ENCODE measurements at regions not wholly inside any gene's neighbourhood (a gene's known extent, or its start where the extent isn't known, plus 50 kb on each side); places are given as distances from the start of the nearest gene placed in this dataset.

DNA sequence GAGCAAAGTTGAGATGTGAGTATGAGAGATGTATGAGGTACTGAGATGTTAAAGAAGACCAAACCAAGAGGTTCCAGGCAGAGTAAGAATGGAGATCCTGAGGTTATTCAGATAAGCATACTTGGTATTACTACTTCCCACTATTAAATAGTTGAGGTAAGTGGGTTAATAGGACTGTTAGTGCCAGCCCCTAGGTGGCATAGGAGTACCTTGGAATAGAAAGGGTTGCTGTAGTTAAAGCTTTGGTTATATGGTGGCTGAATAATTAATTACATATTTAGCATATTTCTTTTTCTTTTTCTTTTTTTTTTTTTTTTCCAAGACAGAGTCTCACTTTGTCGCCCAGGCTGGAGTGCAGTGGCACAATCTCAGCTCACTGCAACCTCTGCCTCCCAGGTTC, 397.9 kb upstream of the TMPRSS15 start:
- no peaks in the 10 kb centered on the region for H3K36me3 ChIP-seq (ENCODE audit: control insufficient read depth, insufficient read depth, low read length)
- no peak overlapping the region for H3K4me3 ChIP-seq (replicated peaks; ENCODE audit: low read depth, low read length)
- DNase-seq (ENCODE audit: extremely low read depth, insufficient read length) = no peak
- TF ChIP-seq, protein P1, sequence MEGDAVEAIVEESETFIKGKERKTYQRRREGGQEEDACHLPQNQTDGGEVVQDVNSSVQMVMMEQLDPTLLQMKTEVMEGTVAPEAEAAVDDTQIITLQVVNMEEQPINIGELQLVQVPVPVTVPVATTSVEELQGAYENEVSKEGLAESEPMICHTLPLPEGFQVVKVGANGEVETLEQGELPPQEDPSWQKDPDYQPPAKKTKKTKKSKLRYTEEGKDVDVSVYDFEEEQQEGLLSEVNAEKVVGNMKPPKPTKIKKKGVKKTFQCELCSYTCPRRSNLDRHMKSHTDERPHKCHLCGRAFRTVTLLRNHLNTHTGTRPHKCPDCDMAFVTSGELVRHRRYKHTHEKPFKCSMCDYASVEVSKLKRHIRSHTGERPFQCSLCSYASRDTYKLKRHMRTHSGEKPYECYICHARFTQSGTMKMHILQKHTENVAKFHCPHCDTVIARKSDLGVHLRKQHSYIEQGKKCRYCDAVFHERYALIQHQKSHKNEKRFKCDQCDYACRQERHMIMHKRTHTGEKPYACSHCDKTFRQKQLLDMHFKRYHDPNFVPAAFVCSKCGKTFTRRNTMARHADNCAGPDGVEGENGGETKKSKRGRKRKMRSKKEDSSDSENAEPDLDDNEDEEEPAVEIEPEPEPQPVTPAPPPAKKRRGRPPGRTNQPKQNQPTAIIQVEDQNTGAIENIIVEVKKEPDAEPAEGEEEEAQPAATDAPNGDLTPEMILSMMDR (IDR thresholded peaks at IDR 0.05; ENCODE audit: insufficient read depth, low read length, poor library complexity, severe bottlenecking) = no peak
- H3K27me3 ChIP-seq (replicated peaks; ENCODE audit: control insufficient read depth, insufficient read depth, low read length) = no peaks in the 10 kb centered on the region

DNA sequence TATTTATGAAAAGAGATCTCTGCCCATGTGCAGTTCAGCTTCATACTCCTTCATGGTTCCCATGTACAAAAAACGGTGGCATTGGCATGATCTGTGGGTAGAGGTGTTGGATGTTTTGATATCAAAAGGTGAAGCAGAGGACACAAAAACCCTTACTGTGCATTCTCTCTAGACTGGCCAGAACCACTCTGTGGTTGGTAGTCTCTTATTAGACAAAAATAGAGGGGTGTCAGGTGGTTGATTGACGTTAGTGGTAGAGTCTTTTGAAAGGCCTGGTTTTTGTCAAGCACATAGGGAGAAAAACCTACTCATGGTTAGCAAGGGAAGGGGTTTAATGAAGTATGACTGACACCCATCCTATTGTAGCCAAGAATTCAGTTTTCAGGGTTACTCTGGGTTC, 400.0 kb upstream of the TMPRSS15 start:
- Histone ChIP-seq H3K4me3 (replicated peaks; ENCODE audit: low read depth, low read length) (no peak overlapping the region), H3K36me3 (ENCODE audit: control insufficient read depth, insufficient read depth, low read length) (no peaks in the 10 kb centered on the region), H3K27me3 (replicated peaks; ENCODE audit: control insufficient read depth, insufficient read depth, low read length) (no peaks in the 10 kb centered on the region)
- TF ChIP-seq, protein P1 (IDR thresholded peaks at IDR 0.05; ENCODE audit: insufficient read depth, low read length, poor library complexity, severe bottlenecking) = no peak
- DNase-seq (ENCODE audit: extremely low read depth, insufficient read length) = no peak

DNA sequence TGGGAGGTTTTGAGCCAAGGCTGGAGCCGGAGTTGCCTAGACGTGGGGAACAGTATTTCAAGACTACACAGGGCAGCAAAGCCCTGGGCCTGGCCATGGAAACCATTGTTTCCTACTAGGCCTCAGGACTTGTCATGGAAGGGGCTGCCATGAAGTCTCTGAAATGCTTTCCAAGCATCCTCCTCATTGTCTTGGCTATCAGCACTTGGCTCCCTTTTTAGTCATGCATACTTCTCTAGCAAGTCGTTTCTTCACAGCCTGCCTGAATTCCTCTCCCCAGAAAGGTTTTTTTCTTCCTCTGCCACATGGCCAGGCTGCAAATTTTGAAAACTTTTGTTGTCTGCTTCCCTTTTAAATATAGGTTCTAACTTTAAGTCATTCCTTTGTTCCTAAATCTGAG, 406.6 kb upstream of the TMPRSS15 start:
- H3K36me3 ChIP-seq (ENCODE audit: control insufficient read depth, insufficient read depth, low read length) = no peaks in the 10 kb centered on the region
- no peak overlapping the region for H3K4me3 ChIP-seq (replicated peaks; ENCODE audit: low read depth, low read length)
- no peaks in the 10 kb centered on the region for H3K27me3 ChIP-seq (replicated peaks; ENCODE audit: control insufficient read depth, insufficient read depth, low read length)
- TF ChIP-seq, protein P1 (IDR thresholded peaks at IDR 0.05; ENCODE audit: insufficient read depth, low read length, poor library complexity, severe bottlenecking) = no peak
- DNase-seq (ENCODE audit: extremely low read depth, insufficient read length) = no peak

DNA sequence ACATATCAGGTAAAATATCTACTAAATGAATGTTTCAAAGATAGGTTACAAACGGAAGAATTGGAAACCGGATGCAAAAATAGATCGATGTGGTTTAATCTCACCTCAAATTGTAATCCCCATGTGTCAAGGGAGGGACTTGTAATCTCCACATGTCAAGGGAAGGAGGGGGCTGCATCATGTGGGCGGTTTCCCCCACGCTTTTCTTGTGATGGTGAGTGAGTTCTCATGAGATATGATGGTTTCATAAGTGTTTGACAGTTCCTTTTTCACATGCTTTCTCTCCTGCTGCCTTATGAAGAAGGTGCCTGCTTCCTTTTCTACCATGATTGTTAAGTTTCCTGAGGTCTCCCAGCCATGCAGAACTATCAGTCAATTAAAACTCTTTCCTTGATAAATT, 408.7 kb upstream of the TMPRSS15 start:
- H3K36me3 ChIP-seq (ENCODE audit: control insufficient read depth, insufficient read depth, low read length) = no peaks in the 10 kb centered on the region
- TF ChIP-seq, protein P1 (IDR thresholded peaks at IDR 0.05; ENCODE audit: insufficient read depth, low read length, poor library complexity, severe bottlenecking) = no peak
- H3K4me3 ChIP-seq (replicated peaks; ENCODE audit: low read depth, low read length) = no peak overlapping the region
- H3K27me3 ChIP-seq (replicated peaks; ENCODE audit: control insufficient read depth, insufficient read depth, low read length) = no peaks in the 10 kb centered on the region
- no peak for DNase-seq (ENCODE audit: extremely low read depth, insufficient read length)

DNA sequence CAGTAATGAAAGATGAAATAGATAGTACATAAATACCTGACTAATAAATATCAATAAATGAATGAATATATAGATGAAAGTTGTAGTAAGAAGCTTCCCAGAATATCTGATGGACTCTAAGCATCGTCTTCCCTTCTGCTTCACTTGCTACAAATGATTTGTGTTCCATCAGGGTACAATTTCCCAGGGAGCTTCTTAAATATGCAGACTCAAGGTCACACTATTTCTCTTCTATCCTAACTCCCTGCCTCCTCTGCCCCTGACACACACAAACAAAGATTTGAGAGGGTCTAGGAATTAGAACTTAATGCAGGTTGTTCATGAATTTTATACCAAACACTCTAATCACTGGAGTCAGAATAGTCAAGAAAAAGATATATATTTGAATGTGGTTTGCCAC, 415.9 kb upstream of the TMPRSS15 start:
- DNase-seq (ENCODE audit: extremely low read depth, insufficient read length) = no peak
- TF ChIP-seq, protein P1 (IDR thresholded peaks at IDR 0.05; ENCODE audit: insufficient read depth, low read length, poor library complexity, severe bottlenecking) = no peak
- no peak overlapping the region for H3K4me3 ChIP-seq (replicated peaks; ENCODE audit: low read depth, low read length)
- no peaks in the 10 kb centered on the region for H3K36me3 ChIP-seq (ENCODE audit: control insufficient read depth, insufficient read depth, low read length)
- no peaks in the 10 kb centered on the region for H3K27me3 ChIP-seq (replicated peaks; ENCODE audit: control insufficient read depth, insufficient read depth, low read length)

DNA sequence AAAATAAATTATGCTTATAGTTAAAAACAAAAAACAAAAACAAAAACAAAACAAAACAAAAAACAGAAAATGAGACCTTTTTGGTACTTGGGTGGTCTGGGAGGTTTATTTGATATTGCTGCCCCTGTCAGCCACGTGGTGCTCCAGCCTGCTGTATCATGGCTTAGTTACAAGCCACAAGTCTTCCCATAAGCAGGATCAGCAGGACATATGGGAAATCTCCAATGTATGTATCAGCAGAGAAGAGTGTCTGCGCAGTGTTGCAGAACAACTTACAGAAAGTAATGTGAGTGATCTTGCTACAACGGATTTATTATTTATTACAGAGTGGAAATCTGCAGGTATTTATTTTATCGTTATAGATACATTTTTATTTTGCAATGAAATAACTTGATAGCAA, 423.0 kb upstream of the TMPRSS15 start:
- H3K27me3 ChIP-seq (replicated peaks; ENCODE audit: control insufficient read depth, insufficient read depth, low read length) = no peaks in the 10 kb centered on the region
- H3K4me3 ChIP-seq (replicated peaks; ENCODE audit: low read depth, low read length) = no peak overlapping the region
- TF ChIP-seq, protein P1 (IDR thresholded peaks at IDR 0.05; ENCODE audit: insufficient read depth, low read length, poor library complexity, severe bottlenecking) = no peak
- DNase-seq (ENCODE audit: extremely low read depth, insufficient read length) = no peak
- H3K36me3 ChIP-seq (ENCODE audit: control insufficient read depth, insufficient read depth, low read length) = no peaks in the 10 kb centered on the region

Measured in GM06990 (cell line).